ENCODE measurements at regions not wholly inside any gene's neighbourhood (a gene's known extent, or its start where the extent isn't known, plus 50 kb on each side); places are given as distances from the start of the nearest gene placed in this dataset.
"Not testable (repeated sequence)": the region's sequence is repeated elsewhere in the genome, so short reads cannot be mapped to it uniquely, and the experiment has no call there.

GRCh38 chr5:5751987-5752386 is 329.5 kb downstream of the ICE1 start:
- POLR2A ChIA-PET, result no interaction called here
- H3K9me3 Mint-ChIP-seq (ENCODE audit: low read depth), result peaks cover under 1% of the 10 kb centered on the region
- H3K27me3 Mint-ChIP-seq, result peaks cover 13% of the 10 kb centered on the region
- ATAC-seq (no peak), DNase-seq (no peak)
- H3K36me3 Mint-ChIP-seq (ENCODE audit: low read depth), result no peaks in the 10 kb centered on the region
- CTCF ChIA-PET, result no interaction called here
- no peak overlapping the region for H3K27ac Mint-ChIP-seq
- H3K4me3 Mint-ChIP-seq, result no peak overlapping the region
- H3K4me1 Mint-ChIP-seq, result no peaks in the 10 kb centered on the region
- intact Hi-C loops (cut with DNase I, micrococcal nuclease), result no loop called here

- Mint-ChIP-seq H3K9me3 (ENCODE audit: low read depth) (peaks cover 4% of the 10 kb centered on the region), H3K36me3 (ENCODE audit: low read depth) (no peaks in the 10 kb centered on the region), H3K4me1 (no peaks in the 10 kb centered on the region), H3K27me3 (peaks cover 13% of the 10 kb centered on the region), H3K4me3 (no peak overlapping the region), H3K27ac (no peak overlapping the region)
- no peak for DNase-seq
- ChIA-PET POLR2A (no interaction called here), CTCF (no interaction called here)
- intact Hi-C loops (cut with DNase I, micrococcal nuclease), result no loop called here
- no peak for ATAC-seq
Observed at GRCh38 chr5:5751498-5751897, 329.0 kb downstream of the ICE1 start.

- H3K27ac Mint-ChIP-seq, result no peak overlapping the region
- H3K4me3 Mint-ChIP-seq, result no peak overlapping the region
- intact Hi-C loops (cut with DNase I, micrococcal nuclease), result no loop called here
- no peak for ATAC-seq
- H3K36me3 Mint-ChIP-seq (ENCODE audit: low read depth), result no peaks in the 10 kb centered on the region
- H3K4me1 Mint-ChIP-seq, result no peaks in the 10 kb centered on the region
- peaks cover 22% of the 10 kb centered on the region for H3K9me3 Mint-ChIP-seq (ENCODE audit: low read depth)
- POLR2A ChIA-PET, result no interaction called here
- peaks cover 5% of the 10 kb centered on the region for H3K27me3 Mint-ChIP-seq
- CTCF ChIA-PET, result no interaction called here
- DNase-seq, result no peak
Observed at GRCh38 chr5:5741418-5741817, 318.9 kb downstream of the ICE1 start.

- H3K4me3 Mint-ChIP-seq, result no peak overlapping the region
- POLR2A ChIA-PET, result no interaction called here
- intact Hi-C loops (cut with DNase I, micrococcal nuclease), result no loop called here
- peaks cover 12% of the 10 kb centered on the region for H3K27me3 Mint-ChIP-seq
- no peaks in the 10 kb centered on the region for H3K36me3 Mint-ChIP-seq (ENCODE audit: low read depth)
- CTCF ChIA-PET, result interaction anchor here (0.7 kb wide), 1 partner anchor 17 kb away, joined by 5 read pairs; no protein-coding TSS in a partner anchor
- DNase-seq (no peak), ATAC-seq (no peak)
- H3K9me3 Mint-ChIP-seq (ENCODE audit: low read depth), result peaks cover 8% of the 10 kb centered on the region
- no peak overlapping the region for H3K27ac Mint-ChIP-seq
- H3K4me1 Mint-ChIP-seq, result no peaks in the 10 kb centered on the region
Observed at GRCh38 chr5:5739490-5739945, 317.0 kb downstream of the ICE1 start.

- Mint-ChIP-seq H3K9me3 (ENCODE audit: low read depth) (peaks cover 6% of the 10 kb centered on the region), H3K27ac (no peak overlapping the region), H3K36me3 (ENCODE audit: low read depth) (no peaks in the 10 kb centered on the region), H3K27me3 (peaks cover 12% of the 10 kb centered on the region), H3K4me3 (no peak overlapping the region), H3K4me1 (no peaks in the 10 kb centered on the region)
- ATAC-seq (no peak), DNase-seq (no peak)
- ChIA-PET POLR2A (no interaction called here), CTCF (interaction anchor here (0.7 kb wide), 1 partner anchor 18 kb away, joined by 5 read pairs; no protein-coding TSS in a partner anchor)
- intact Hi-C loops (cut with DNase I, micrococcal nuclease), result no loop called here
Observed at GRCh38 chr5:5738797-5739489, 316.5 kb downstream of the ICE1 start.

GRCh38 chr5:5736007-5736406 is 313.5 kb downstream of the ICE1 start:
- POLR2A ChIA-PET, result no interaction called here
- intact Hi-C loops (cut with DNase I, micrococcal nuclease), result no loop called here
- CTCF ChIA-PET, result no interaction called here
- H3K4me3 Mint-ChIP-seq, result no peak overlapping the region
- H3K9me3 Mint-ChIP-seq (ENCODE audit: low read depth), result no peaks in the 10 kb centered on the region
- H3K27ac Mint-ChIP-seq, result no peak overlapping the region
- H3K4me1 Mint-ChIP-seq, result no peaks in the 10 kb centered on the region
- ATAC-seq, result no peak
- H3K36me3 Mint-ChIP-seq (ENCODE audit: low read depth), result no peaks in the 10 kb centered on the region
- H3K27me3 Mint-ChIP-seq, result peaks cover 12% of the 10 kb centered on the region
- DNase-seq, result no peak

- intact Hi-C loops (cut with DNase I, micrococcal nuclease); H3K27me3 Mint-ChIP-seq; H3K4me3 Mint-ChIP-seq; ATAC-seq; POLR2A ChIA-PET; H3K36me3 Mint-ChIP-seq (ENCODE audit: low read depth); DNase-seq; H3K27ac Mint-ChIP-seq; H3K9me3 Mint-ChIP-seq (ENCODE audit: low read depth); H3K4me1 Mint-ChIP-seq: not testable (repeated sequence)
- CTCF ChIA-PET, result interaction anchor here (0.6 to 0.7 kb wide), 2 partner anchors 236 to 571 kb away, joined by 3 to 4 read pairs; no protein-coding TSS in a partner anchor
Observed at GRCh38 chr5:5733058-5733457, 310.6 kb downstream of the ICE1 start.

- Mint-ChIP-seq H3K9me3 (ENCODE audit: low read depth) (no peaks in the 10 kb centered on the region), H3K27ac (no peak overlapping the region), H3K4me1 (no peaks in the 10 kb centered on the region), H3K4me3 (no peak overlapping the region), H3K36me3 (ENCODE audit: low read depth) (no peaks in the 10 kb centered on the region), H3K27me3 (peaks cover 4% of the 10 kb centered on the region)
- no peak for ATAC-seq
- no peak for DNase-seq
- ChIA-PET CTCF (no interaction called here), POLR2A (no interaction called here)
- intact Hi-C loops (cut with DNase I, micrococcal nuclease), result no loop called here
Observed at GRCh38 chr5:5726401-5726800, 303.9 kb downstream of the ICE1 start.

GRCh38 chr5:5721881-5722280 is 299.4 kb downstream of the ICE1 start:
- Mint-ChIP-seq H3K27ac (no peak overlapping the region), H3K4me1 (no peaks in the 10 kb centered on the region), H3K9me3 (ENCODE audit: low read depth) (no peaks in the 10 kb centered on the region), H3K36me3 (ENCODE audit: low read depth) (no peaks in the 10 kb centered on the region), H3K27me3 (peaks cover 6% of the 10 kb centered on the region), H3K4me3 (no peak overlapping the region)
- intact Hi-C loops (cut with DNase I, micrococcal nuclease), result no loop called here
- DNase-seq (no peak), ATAC-seq (no peak)
- POLR2A ChIA-PET, result no interaction called here
- CTCF ChIA-PET, result no interaction called here

- DNase-seq (no peak), ATAC-seq (no peak)
- POLR2A ChIA-PET, result no interaction called here
- H3K9me3 Mint-ChIP-seq (ENCODE audit: low read depth), result no peaks in the 10 kb centered on the region
- no peaks in the 10 kb centered on the region for H3K4me1 Mint-ChIP-seq
- no peak overlapping the region for H3K4me3 Mint-ChIP-seq
- no peak overlapping the region for H3K27ac Mint-ChIP-seq
- intact Hi-C loops (cut with DNase I, micrococcal nuclease), result no loop called here
- peaks cover 2% of the 10 kb centered on the region for H3K27me3 Mint-ChIP-seq
- CTCF ChIA-PET, result no interaction called here
- H3K36me3 Mint-ChIP-seq (ENCODE audit: low read depth), result no peaks in the 10 kb centered on the region
Observed at GRCh38 chr5:5719292-5719691, 296.8 kb downstream of the ICE1 start.

- DNase-seq (no peak), ATAC-seq (no peak)
- no peaks in the 10 kb centered on the region for H3K9me3 Mint-ChIP-seq (ENCODE audit: low read depth)
- no peak overlapping the region for H3K27ac Mint-ChIP-seq
- peaks cover 4% of the 10 kb centered on the region for H3K27me3 Mint-ChIP-seq
- H3K4me1 Mint-ChIP-seq, result no peaks in the 10 kb centered on the region
- no peak overlapping the region for H3K4me3 Mint-ChIP-seq
- H3K36me3 Mint-ChIP-seq (ENCODE audit: low read depth), result no peaks in the 10 kb centered on the region
- intact Hi-C loops (cut with DNase I, micrococcal nuclease), result no loop called here
- CTCF ChIA-PET, result no interaction called here
- POLR2A ChIA-PET, result no interaction called here
Observed at GRCh38 chr5:5716665-5717064, 294.2 kb downstream of the ICE1 start.

- H3K27ac Mint-ChIP-seq, result no peak overlapping the region
- intact Hi-C loops (cut with DNase I, micrococcal nuclease), result no loop called here
- H3K4me3 Mint-ChIP-seq, result no peak overlapping the region
- DNase-seq (no peak), ATAC-seq (no peak)
- H3K9me3 Mint-ChIP-seq (ENCODE audit: low read depth), result no peaks in the 10 kb centered on the region
- H3K36me3 Mint-ChIP-seq (ENCODE audit: low read depth), result no peaks in the 10 kb centered on the region
- peaks cover 3% of the 10 kb centered on the region for H3K27me3 Mint-ChIP-seq
- no peaks in the 10 kb centered on the region for H3K4me1 Mint-ChIP-seq
- POLR2A ChIA-PET, result no interaction called here
- CTCF ChIA-PET, result no interaction called here
Observed at GRCh38 chr5:5711592-5711991, 289.1 kb downstream of the ICE1 start.

GRCh38 chr5:5711112-5711511 is 288.6 kb downstream of the ICE1 start:
- ChIA-PET POLR2A (no interaction called here), CTCF (no interaction called here)
- no peaks in the 10 kb centered on the region for H3K9me3 Mint-ChIP-seq (ENCODE audit: low read depth)
- no peak for ATAC-seq
- no peak for DNase-seq
- intact Hi-C loops (cut with DNase I, micrococcal nuclease), result no loop called here
- H3K4me3 Mint-ChIP-seq, result no peak overlapping the region
- no peaks in the 10 kb centered on the region for H3K36me3 Mint-ChIP-seq (ENCODE audit: low read depth)
- H3K27ac Mint-ChIP-seq, result no peak overlapping the region
- no peaks in the 10 kb centered on the region for H3K4me1 Mint-ChIP-seq
- peaks cover 4% of the 10 kb centered on the region for H3K27me3 Mint-ChIP-seq

Measured in activated CD4-positive, alpha-beta T cell treated with anti-CD3 and anti-CD28 coated beads for 36 hours (primary cell).